NCI-H82 (cell line): ENCODE measurements at regions not wholly inside any gene's neighbourhood (a gene's known extent, or its start where the extent isn't known, plus 50 kb on each side); places are given as distances from the start of the nearest gene placed in this dataset.

ENCODE experiments used
- DNase-seq: peaks from one replicate; lab custom pipeline; 2025; lab: John Stamatoyannopoulos, UW

- DNase-seq, result no peak
These were observed 645.0 kb downstream of the CBLN2 start for GRCh38 chr18:71899183-71899582.

- no peak for DNase-seq
These were observed 656.6 kb downstream of the CBLN2 start for GRCh38 chr18:71887509-71887908.

GRCh38 chr18:71878226-71878625, 665.9 kb downstream of the CBLN2 start:
- peak; percentile 7 for DNase-seq

DNA sequence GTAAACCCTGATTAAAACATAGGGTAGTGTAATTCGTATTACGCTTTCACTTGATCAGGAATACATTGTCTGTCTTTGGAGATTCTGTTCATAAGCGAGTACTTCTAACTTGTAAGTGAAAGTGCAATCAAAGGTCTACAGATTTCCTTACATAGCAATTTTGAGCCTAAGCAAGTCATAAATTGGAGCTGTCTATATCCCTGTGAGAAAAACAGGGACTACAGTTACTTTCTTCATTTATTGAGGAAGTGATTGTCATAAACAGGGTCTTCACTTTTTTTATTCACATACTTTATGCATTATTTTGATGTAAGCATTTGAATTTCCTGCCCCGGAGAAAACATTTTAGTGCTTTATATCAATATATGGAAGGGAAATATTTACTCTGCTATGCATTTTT, 670.4 kb downstream of the CBLN2 start:
- DNase-seq, result no peak

DNA sequence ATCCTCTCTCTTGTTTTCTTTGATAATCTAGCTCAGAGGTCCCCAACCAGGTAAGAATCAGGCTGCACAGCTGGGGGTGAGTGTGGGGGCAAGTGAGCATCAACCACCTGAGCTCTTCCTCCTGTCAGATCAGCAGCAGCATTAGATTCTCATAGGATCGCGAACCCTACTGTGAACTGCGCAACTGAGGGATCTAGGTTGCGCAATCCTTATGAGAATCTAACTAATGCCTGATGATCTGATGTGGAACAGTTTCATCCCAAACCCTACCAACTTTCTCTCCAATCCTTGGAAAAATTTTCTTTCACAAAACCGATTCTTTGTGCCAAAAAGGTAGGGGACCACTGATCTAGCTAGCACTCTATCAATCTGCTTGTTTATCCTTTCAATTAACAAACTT, 678.3 kb downstream of the CBLN2 start:
- no peak for DNase-seq

GRCh38 chr18:71850602-71851001, 693.5 kb downstream of the CBLN2 start:
- DNase-seq, result no peak

- DNase-seq, result peak; percentile 4
These were observed 694.7 kb downstream of the CBLN2 start for GRCh38 chr18:71849407-71849806.

GRCh38 chr18:71846716-71847115, 697.4 kb downstream of the CBLN2 start:
- DNase-seq, result no peak

DNA sequence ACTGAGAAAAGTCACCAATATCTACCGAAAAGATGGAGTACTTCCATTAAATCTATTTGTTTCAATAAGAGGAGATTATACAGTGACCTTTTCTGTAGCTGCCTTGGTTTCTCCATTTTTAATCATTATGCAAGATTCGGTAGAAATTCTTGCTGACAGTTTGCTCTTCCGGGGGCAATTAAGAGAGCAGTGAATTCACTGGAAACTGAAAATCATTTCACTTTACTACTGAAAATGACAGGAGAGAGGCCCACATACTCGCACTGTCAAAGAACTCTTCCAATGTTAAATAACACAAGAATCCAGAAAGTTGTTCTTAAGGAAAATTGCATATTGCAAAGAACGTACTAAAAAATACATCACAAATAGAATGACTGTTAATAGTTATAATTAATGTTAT, 699.3 kb downstream of the CBLN2 start:
- DNase-seq, result no peak

DNA sequence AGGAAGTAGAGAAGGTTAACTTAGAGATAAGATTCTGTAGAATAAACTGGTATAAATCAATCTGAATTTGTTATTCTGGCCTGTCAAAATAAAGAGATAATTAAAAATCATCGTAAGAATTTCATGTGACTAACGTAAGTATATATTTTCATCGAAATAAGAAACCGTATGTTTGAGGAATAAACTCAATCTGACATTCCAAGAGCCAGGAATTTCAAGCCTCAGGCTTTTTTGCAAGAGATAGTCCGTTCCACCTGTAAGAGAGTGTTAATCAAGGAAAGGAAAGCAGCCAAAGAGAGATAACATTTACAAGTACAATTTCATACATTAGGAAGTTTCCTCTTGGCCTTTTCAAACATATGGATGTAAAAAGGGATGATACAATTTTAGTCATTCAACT, 701.5 kb downstream of the CBLN2 start:
- DNase-seq, result no peak

- DNase-seq, result no peak
These were observed 706.6 kb downstream of the CBLN2 start for GRCh38 chr18:71837547-71837946.

DNA sequence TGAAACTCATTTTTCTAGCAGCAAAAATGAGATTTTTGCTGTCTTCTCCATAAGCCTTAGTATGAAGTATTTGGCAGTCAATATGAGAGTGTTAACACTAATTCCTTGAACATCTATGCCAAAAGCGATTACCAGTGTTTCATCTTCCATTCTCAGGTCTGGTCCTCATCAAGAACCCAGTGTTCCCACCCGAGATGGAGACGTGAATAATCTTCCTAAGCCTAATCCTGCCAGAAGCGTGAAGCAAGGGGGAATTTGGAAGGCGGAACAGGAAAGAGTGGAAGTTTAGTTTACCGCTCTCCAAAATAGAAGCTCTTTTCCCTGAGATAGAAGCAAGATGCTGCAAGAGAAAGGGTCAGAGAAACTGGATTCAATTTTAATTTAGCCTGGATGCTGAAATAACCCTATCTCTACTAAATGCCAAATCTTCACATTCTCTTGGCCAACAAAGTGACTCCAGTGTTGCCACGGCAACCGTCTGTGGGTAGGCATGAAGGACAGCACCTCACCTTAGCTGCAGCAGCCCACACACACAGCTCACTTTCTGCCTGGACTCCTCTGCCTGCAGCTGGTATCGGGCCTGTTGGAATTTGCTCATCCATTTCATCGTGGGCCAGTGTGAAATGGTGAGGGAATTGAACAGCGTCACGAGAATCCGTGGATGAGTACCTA, 711.1 kb downstream of the CBLN2 start:
- DNase-seq, result no peak

GRCh38 chr18:71831039-71831438, 713.1 kb downstream of the CBLN2 start:
- no peak for DNase-seq

DNA sequence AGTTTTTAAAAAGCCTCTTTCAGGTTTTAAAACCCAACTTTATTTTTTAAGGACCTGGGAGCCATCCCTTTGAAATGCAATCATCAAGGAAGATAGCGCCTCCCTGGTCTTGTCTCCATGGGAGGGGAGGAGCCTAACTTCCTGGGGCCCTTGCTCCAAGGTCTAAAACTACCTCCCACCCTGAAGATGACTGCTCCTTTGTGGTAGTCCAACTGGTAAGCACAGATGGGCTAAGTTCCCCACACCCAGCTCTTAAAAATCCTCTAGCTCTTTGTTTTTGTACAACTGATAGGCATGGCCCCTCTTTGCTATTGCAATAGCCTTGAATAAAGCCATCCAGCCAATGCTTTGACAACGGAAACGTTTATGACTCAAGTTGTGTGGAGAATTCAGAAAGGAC, 716.8 kb downstream of the CBLN2 start:
- DNase-seq, result no peak

DNA sequence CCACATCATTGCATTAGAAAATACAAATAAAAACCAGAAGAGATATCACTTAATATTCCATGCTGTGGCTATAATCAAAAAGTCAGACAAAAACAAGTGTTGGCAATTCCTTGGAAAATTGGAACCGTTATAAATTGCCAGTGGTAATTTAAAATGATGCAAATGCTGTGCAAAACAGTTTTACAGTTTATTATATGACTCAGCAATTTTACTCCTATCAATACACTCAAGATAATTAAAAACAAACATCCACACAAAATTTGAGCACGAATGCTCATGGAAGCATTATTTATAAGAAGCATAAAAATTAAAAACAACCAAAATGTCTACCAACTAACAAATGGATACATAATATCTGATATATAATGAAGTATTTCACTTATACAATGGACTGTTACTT, 728.8 kb downstream of the CBLN2 start:
- DNase-seq, result no peak

DNA sequence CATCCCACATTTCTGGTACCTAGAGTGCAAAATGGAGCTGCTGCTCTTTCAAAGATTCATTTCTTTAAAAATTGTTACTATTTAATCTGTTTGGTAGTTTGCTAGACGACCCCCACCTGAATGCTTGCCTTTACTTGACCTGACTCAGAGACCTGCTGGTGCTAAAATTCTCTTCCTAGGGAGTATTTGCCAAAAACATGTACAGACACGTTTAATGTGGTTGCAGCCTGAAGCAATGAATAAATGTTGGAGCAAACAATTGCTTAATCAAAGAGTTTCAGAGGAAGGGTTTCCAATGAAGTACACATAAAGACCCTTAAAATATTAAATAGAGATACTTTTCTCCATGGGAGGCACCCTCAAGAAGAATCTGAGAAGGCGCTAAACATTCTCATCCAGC, 734.4 kb downstream of the CBLN2 start:
- no peak for DNase-seq

GRCh38 chr18:71808616-71809015, 735.5 kb downstream of the CBLN2 start:
- no peak for DNase-seq

DNA sequence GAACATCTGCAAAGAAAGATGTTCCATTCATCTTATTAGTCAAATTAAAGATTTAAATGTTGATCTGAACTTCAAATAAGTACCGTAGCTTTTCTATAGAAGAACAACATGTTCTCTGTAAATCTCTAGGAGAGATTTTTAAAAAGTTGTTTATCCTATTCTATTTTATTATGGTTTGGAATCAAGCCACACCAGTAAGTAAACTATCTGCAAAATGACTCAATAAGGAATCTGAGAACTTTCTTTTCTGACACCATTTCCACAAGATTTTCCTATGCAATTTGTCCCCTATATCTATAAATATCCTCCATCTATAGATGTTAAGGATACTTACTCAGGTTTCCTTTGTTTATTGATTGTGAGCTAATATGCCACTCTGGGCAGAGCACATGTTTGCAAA, 736.6 kb downstream of the CBLN2 start:
- DNase-seq, result no peak

DNA sequence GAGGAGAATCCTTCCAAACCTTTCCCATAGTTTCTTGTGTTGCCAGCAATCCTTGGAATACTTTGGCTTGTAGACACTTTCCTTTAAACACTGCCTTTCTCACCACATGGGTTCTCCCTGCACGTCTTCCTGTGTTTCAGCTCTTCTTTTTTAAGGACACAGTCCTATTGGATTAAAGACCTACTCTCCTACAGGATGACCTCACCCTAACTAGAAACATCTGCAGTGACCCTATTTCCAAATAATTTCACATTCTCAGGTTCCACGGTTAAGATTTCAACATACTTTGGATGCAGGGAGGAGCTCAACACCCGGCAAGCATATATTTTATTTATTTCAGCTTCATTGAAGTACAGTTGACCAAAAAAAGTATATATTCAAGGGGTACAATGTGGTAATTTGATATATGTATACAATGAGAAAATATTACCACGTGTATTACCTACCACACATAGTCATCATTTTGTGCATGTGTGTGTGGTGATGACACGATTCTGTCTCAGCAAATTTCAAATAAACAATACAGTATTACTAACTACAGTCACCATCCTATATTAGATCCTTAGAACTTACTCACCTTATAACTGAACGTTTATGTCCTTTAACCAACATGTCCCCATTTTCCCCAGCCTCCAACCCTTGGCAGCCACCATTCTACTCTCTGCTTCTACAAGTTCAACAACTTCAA, 745.0 kb downstream of the CBLN2 start:
- no peak for DNase-seq

DNA sequence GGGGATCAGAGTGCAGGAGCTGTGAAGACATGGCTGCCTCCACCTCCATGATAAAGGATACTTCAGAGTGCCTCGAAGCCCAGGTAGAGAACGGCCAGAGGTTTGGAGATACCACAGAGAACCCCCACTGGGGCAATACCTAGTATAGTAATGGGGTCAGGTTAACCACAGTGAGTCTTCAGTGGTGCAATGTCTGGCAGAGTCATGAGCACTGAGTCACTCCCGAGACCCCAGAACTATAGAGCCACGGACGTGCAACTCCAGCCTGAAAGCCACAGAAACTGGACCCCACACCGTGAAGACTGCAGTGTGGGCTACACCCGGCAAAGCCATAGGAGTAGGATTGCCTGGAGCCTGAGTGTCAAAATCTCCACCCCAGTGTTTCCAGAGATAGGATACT, 746.6 kb downstream of the CBLN2 start:
- no peak for DNase-seq

- DNase-seq, result peak; percentile 39
These were observed 759.4 kb downstream of the CBLN2 start for GRCh38 chr18:71784777-71785176.

DNA sequence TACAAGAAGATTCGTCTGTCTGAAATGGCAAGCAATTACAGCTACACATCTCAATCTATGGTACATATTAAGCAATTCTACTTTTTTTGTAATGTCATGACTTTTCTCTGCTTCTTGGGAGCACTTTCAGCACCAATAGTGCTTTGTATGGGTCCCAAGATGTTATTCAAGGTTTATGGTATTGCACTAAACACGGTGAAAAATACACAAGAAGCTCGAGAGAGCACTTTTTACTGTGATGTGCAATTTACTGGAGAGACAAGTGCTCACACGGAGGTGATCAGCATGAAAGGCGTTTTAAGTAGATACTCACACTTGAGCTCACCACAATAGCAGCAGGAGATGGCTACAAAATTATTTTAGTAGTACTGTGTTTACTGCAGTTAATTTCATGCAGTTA, 783.6 kb downstream of the CBLN2 start:
- DNase-seq, result no peak

GRCh38 chr18:71754246-71754645, 789.9 kb downstream of the CBLN2 start:
- no peak for DNase-seq

DNA sequence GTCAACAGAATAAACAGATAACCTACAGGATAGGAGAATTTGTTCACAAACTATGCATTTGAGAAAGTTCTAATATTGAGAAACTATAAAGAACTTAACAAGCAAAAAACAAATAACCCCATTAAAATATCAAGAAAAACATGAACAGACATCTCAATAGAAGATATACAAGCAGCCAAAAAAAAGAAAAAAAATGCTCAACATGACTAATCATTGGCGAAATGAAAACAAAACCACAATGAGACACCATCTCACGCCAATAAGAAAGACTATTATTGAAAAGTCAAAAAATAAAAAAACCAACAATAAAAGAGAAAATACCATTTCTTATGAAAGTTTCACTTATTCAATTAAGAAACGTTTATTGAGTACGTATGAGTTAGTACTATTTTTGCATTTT, 800.5 kb downstream of the CBLN2 start:
- DNase-seq, result no peak
